SK-N-SH (cell line): ENCODE measurements at regions not wholly inside any gene's neighbourhood (a gene's known extent, or its start where the extent isn't known, plus 50 kb on each side); places are given as distances from the start of the nearest gene placed in this dataset.

ENCODE experiments used
- CTCF ChIA-PET: fragments of 300-600, 350-600 bp; formaldehyde crosslinking; extraction: SDS; loops from one replicate; lab custom pipeline; 2021; lab: Yijun Ruan, JAX
- POLR2A ChIA-PET: fragments of 350-600 bp; sonication (Branson Sonifier 250); formaldehyde crosslinking; extraction: SDS; loops from one replicate; lab custom pipeline; 2020; ENCODE audit warnings: antibody characterized with exemption, inconsistent platforms; lab: Yijun Ruan, JAX
- DNase-seq: peaks from one replicate; pipeline ENCODE4 v3.0.0; 2012
- H2AFZ ChIP-seq: fragments of 200-600 bp; sonication (generic); 2 replicates; pipeline ENCODE4 v1.8.1; 2016; ENCODE audit warnings: antibody characterized with exemption, mild to moderate bottlenecking, low read depth
- H3F3A ChIP-seq: fragments of 200-600 bp; sonication (generic); replicated peaks from 2 replicates; pipeline ENCODE3; 2016; ENCODE audit warnings: antibody characterized with exemption, mild to moderate bottlenecking; ENCODE audit not compliant: insufficient read depth
- H3K27ac ChIP-seq, 2 experiments: fragments of 200-500 bp in 1 of 2; fragments of 200-600 bp in 1 of 2; sonication (Bioruptor generic) in 1 of 2; sonication (generic), shearing (Covaris generic) in 1 of 2; 2 replicates each; pipeline versions ENCODE4 v1.5.1 to v1.6.1; 2014 to 2016; ENCODE audit warnings: low read depth in 2 of 2, inconsistent platforms in 1 of 2, low read length in 1 of 2, mild to moderate bottlenecking in 1 of 2, mixed read lengths in 1 of 2
- H3K27me3 ChIP-seq: fragments of 200-600 bp; sonication (generic), shearing (Covaris generic); 2 replicates; pipeline ENCODE4 v1.6.1; 2016; ENCODE audit warnings: mixed run types; ENCODE audit not compliant: insufficient read depth
- H3K36me3 ChIP-seq, 2 experiments: fragments of 200-500 bp in 1 of 2; fragments of 200-600 bp in 1 of 2; sonication (Bioruptor generic) in 1 of 2; sonication (generic) in 1 of 2; replicated peaks in 1 of 2; 2 replicates each; pipeline versions ENCODE3 to v1.5.1; 2014 to 2016; ENCODE audit warnings: low read length in 1 of 2, mild to moderate bottlenecking in 1 of 2; ENCODE audit not compliant: insufficient read depth in 2 of 2, control insufficient read depth in 1 of 2
- H3K4me1 ChIP-seq, 2 experiments: fragments of 200-500 bp in 1 of 2; fragments of 200-600 bp in 1 of 2; sonication (Bioruptor generic) in 1 of 2; sonication (generic), shearing (Covaris generic) in 1 of 2; 2 replicates each; pipeline versions ENCODE4 v1.5.1 to v1.6.1; 2014 to 2016; ENCODE audit warnings: low read depth in 1 of 2, low read length in 1 of 2, mixed run types in 1 of 2; ENCODE audit not compliant: insufficient read depth in 2 of 2, control insufficient read depth in 1 of 2
- H3K4me2 ChIP-seq: fragments of 200-600 bp; sonication (generic), shearing (Covaris generic); 2 replicates; pipeline ENCODE4 v1.6.1; 2017; ENCODE audit warnings: mixed run types
- H3K4me3 ChIP-seq, 2 experiments: fragments of 200-500 bp in 1 of 2; fragments of 200-600 bp in 1 of 2; sonication (Bioruptor generic) in 1 of 2; sonication (generic), shearing (Covaris generic) in 1 of 2; 2 replicates each; pipeline versions ENCODE4 v1.5.1 to v1.8.1; 2014 to 2016; ENCODE audit warnings: low read depth in 2 of 2, inconsistent platforms in 1 of 2, low read length in 1 of 2, mild to moderate bottlenecking in 1 of 2, mixed read lengths in 1 of 2, moderate library complexity in 1 of 2
- H3K79me2 ChIP-seq: fragments of 200-600 bp; sonication (generic); 2 replicates; pipeline ENCODE4 v1.8.1; 2017; ENCODE audit warnings: mild to moderate bottlenecking; ENCODE audit not compliant: insufficient read depth
- H3K9ac ChIP-seq: fragments of 200-600 bp; sonication (generic); 2 replicates; pipeline ENCODE4 v1.6.1; 2017; ENCODE audit warnings: mixed run types
- H3K9me2 ChIP-seq: fragments of 200-600 bp; sonication (generic); 2 replicates; pipeline ENCODE4 v1.6.1; 2017; ENCODE audit warnings: mixed run types
- H3K9me3 ChIP-seq: fragments of 200-600 bp; sonication (generic); 2 replicates; pipeline ENCODE4 v1.6.1; 2017; ENCODE audit warnings: mixed run types, mild to moderate bottlenecking, moderate library complexity
- H4K20me1 ChIP-seq: fragments of 200-600 bp; sonication (generic); 2 replicates; pipeline ENCODE4 v1.6.1; 2017; ENCODE audit warnings: mild to moderate bottlenecking, mixed run types; ENCODE audit not compliant: insufficient read depth
- EP300 ChIP-seq, 2 experiments: IDR thresholded peaks; 2 replicates each; pipeline versions ENCODE4 v1.4.0 to v1.6.1; 2012; ENCODE audit warnings: borderline replicate concordance in 1 of 2, low read depth in 1 of 2, low read length in 1 of 2
- EZH2phosphoT487 ChIP-seq: fragments of 200-600 bp; sonication (generic); IDR thresholded peaks from 2 replicates; pipeline ENCODE4 v1.6.1; 2017; ENCODE audit warnings: low read depth, mixed run types, mild to moderate bottlenecking, antibody characterized with exemption, moderate library complexity, borderline replicate concordance
- FOSL2 ChIP-seq: IDR thresholded peaks from 2 replicates; pipeline ENCODE4 v1.4.0; 2012; ENCODE audit warnings: low read depth, mild to moderate bottlenecking, moderate library complexity, borderline replicate concordance
- FOXJ3 ChIP-seq: sonication (generic); formaldehyde crosslinking; IDR thresholded peaks from 2 replicates; pipeline ENCODE4 v1.5.1; 2020; ENCODE audit warnings: mild to moderate bottlenecking, missing genetic modification reagents
- FOXM1 ChIP-seq: IDR thresholded peaks from 2 replicates; pipeline ENCODE4 v1.4.0; 2012; ENCODE audit warnings: low read depth, mild to moderate bottlenecking
- IRF3 ChIP-seq: fragments of 150-350 bp; IDR thresholded peaks from 2 replicates; pipeline ENCODE4 v1.6.1; 2016; ENCODE audit warnings: mild to moderate bottlenecking, low read depth, low read length
- JUND ChIP-seq: IDR thresholded peaks from 2 replicates; pipeline ENCODE4 v1.4.0; 2012
- MEF2A ChIP-seq: IDR thresholded peaks from 2 replicates; pipeline ENCODE4 v1.4.0; 2012; ENCODE audit warnings: low read depth, borderline replicate concordance
- NFIC ChIP-seq: IDR thresholded peaks from 2 replicates; pipeline ENCODE4 v1.4.0; 2012; ENCODE audit warnings: borderline replicate concordance
- POLR2AphosphoS5 ChIP-seq: IDR thresholded peaks from 2 replicates; pipeline ENCODE4 v1.6.1; 2012; ENCODE audit warnings: low read depth, low read length
- RCOR1 ChIP-seq: fragments of 150-350 bp; IDR thresholded peaks from 2 replicates; pipeline ENCODE4 v1.6.1; 2017; ENCODE audit warnings: antibody characterized with exemption, low read length
- TEAD4 ChIP-seq: IDR thresholded peaks from 2 replicates; pipeline ENCODE4 v1.4.0; 2012; ENCODE audit warnings: mild to moderate bottlenecking, borderline replicate concordance; ENCODE audit not compliant: insufficient read depth
- USF2 ChIP-seq: fragments of 150-350 bp; IDR thresholded peaks from 2 replicates; pipeline ENCODE4 v1.6.1; 2017; ENCODE audit warnings: antibody characterized with exemption, low read length, low read depth, borderline replicate concordance
- YY1 ChIP-seq: IDR thresholded peaks from 2 replicates; pipeline ENCODE4 v1.4.0; 2012; ENCODE audit warnings: low read depth, mild to moderate bottlenecking
- ZBTB33 ChIP-seq: IDR thresholded peaks from 2 replicates; pipeline ENCODE4 v1.4.0; 2012; ENCODE audit warnings: low read depth, borderline replicate concordance
- WGBS: methylation state at CpG from one replicate; pipeline ENCODE4 v1.1.6; 2017; ENCODE audit warnings: low lambda C conversion rate; 5-methylcytosine and 5-hydroxymethylcytosine counted together

GRCh38 chr16:5560084-5560483, 462.5 kb upstream of the EEF2KMT start:
- H2AFZ ChIP-seq, result no peak overlapping the region
- H3K4me2 ChIP-seq, result no peak overlapping the region
- H3K4me3 ChIP-seq, result no peak overlapping the region
- H3K36me3 ChIP-seq, result no peaks in the 10 kb centered on the region
- no peaks in the 10 kb centered on the region; a peak in 1 of 4 replicates for H3K4me1 ChIP-seq
- no peak overlapping the region for H3K9ac ChIP-seq
- ChIA-PET POLR2A (no interaction called here), CTCF (no interaction called here)
- no peak for TF ChIP-seq JUND
- no peaks in the 10 kb centered on the region for H3K27me3 ChIP-seq
- no peaks in the 10 kb centered on the region for H3K9me2 ChIP-seq
- H4K20me1 ChIP-seq, result no peaks in the 10 kb centered on the region
- 43% methylated on average over 2 of the region's 2 CpGs for WGBS
- no peak for DNase-seq
- no peaks in the 10 kb centered on the region for H3F3A ChIP-seq
- no peaks in the 10 kb centered on the region for H3K79me2 ChIP-seq
- no peaks in the 10 kb centered on the region for H3K9me3 ChIP-seq
- no peak overlapping the region for H3K27ac ChIP-seq

- DNase-seq, result no peak
- no peak for TF ChIP-seq EZH2phosphoT487
- no peak for TF ChIP-seq EP300 (IDR thresholded peaks at IDR 0.05; ENCODE audit: borderline replicate concordance in 1 of 2, low read depth in 1 of 2, low read length in 1 of 2)
- no peaks in the 10 kb centered on the region for H3K27me3 ChIP-seq
- H3K27ac ChIP-seq, result no peak overlapping the region
- H3K4me3 ChIP-seq, result no peak overlapping the region
- H3K79me2 ChIP-seq, result no peaks in the 10 kb centered on the region
- H3K36me3 ChIP-seq, result no peaks in the 10 kb centered on the region
- POLR2A ChIA-PET, result no interaction called here
- no peaks in the 10 kb centered on the region for H3F3A ChIP-seq
- no peaks in the 10 kb centered on the region; a peak in 1 of 4 replicates for H3K4me1 ChIP-seq
- H3K9me2 ChIP-seq, result no peaks in the 10 kb centered on the region
- no peaks in the 10 kb centered on the region for H3K9me3 ChIP-seq
- no peak overlapping the region for H2AFZ ChIP-seq
- WGBS, result 27% methylated on average over 9 of the region's 9 CpGs
- H3K4me2 ChIP-seq, result no peak overlapping the region
- CTCF ChIA-PET, result interaction anchor here (0.9 kb wide), 1 partner anchor 13 kb away, joined by 3 read pairs; no protein-coding TSS in a partner anchor
- H4K20me1 ChIP-seq, result no peaks in the 10 kb centered on the region
- H3K9ac ChIP-seq, result no peak overlapping the region
Observed at GRCh38 chr16:5557966-5558365, 460.4 kb upstream of the EEF2KMT start.

- Histone ChIP-seq H3K27me3 (no peaks in the 10 kb centered on the region), H3K9me3 (no peaks in the 10 kb centered on the region), H3K4me1 (no peaks in the 10 kb centered on the region; a peak in 1 of 4 replicates), H3K27ac (no peak overlapping the region), H3K4me2 (no peak overlapping the region), H3K9ac (no peak overlapping the region), H3K9me2 (no peaks in the 10 kb centered on the region), H4K20me1 (no peaks in the 10 kb centered on the region), H3F3A (no peaks in the 10 kb centered on the region), H3K79me2 (no peaks in the 10 kb centered on the region), H2AFZ (no peak overlapping the region), H3K36me3 (no peaks in the 10 kb centered on the region), H3K4me3 (no peak overlapping the region)
- CTCF ChIA-PET, result interaction anchor here (0.9 kb wide), 1 partner anchor 13 kb away, joined by 3 read pairs; no protein-coding TSS in a partner anchor
- POLR2A ChIA-PET, result no interaction called here
- WGBS, result 45% methylated on average over 2 of the region's 3 CpGs
- DNase-seq, result no peak
- TF ChIP-seq YY1, result no peak
- TF ChIP-seq USF2, result no peak
- TF ChIP-seq FOSL2, result no peak
- no peak for TF ChIP-seq ZBTB33
- TF ChIP-seq RCOR1, result no peak
- no peak for TF ChIP-seq NFIC
- TF ChIP-seq IRF3, result no peak
- TF ChIP-seq FOXM1, result no peak
- TF ChIP-seq TEAD4, result no peak
- no peak for TF ChIP-seq POLR2AphosphoS5
- TF ChIP-seq FOXJ3 (CRISPR knock-in tag), result no peak
- TF ChIP-seq MEF2A, result no peak
Observed at GRCh38 chr16:5557448-5557847, 459.9 kb upstream of the EEF2KMT start.
